ENCODE measurements at regions not wholly inside any gene's neighbourhood (a gene's known extent, or its start where the extent isn't known, plus 50 kb on each side); places are given as distances from the start of the nearest gene placed in this dataset.

DNA sequence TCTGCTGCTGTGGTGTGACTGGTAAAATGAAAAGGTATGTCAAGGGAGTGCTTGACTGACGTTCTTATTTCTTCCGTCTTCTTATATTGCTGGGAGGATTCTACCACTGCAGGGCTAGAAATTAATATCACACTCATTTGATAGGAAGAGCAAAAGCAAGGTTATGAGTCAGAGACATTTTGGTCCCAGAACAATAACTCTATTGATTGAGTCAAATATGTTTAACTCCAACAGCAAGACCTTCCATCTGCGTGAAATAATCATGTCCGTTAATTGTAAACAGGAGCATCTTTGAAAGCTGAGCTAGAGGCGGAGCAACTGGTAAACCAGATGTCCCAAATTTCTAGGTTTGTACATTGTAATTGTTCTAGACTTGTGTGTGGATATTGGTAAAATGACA lies 1293.6 kb downstream of the AACS start:
- TF ChIP-seq, protein P1, sequence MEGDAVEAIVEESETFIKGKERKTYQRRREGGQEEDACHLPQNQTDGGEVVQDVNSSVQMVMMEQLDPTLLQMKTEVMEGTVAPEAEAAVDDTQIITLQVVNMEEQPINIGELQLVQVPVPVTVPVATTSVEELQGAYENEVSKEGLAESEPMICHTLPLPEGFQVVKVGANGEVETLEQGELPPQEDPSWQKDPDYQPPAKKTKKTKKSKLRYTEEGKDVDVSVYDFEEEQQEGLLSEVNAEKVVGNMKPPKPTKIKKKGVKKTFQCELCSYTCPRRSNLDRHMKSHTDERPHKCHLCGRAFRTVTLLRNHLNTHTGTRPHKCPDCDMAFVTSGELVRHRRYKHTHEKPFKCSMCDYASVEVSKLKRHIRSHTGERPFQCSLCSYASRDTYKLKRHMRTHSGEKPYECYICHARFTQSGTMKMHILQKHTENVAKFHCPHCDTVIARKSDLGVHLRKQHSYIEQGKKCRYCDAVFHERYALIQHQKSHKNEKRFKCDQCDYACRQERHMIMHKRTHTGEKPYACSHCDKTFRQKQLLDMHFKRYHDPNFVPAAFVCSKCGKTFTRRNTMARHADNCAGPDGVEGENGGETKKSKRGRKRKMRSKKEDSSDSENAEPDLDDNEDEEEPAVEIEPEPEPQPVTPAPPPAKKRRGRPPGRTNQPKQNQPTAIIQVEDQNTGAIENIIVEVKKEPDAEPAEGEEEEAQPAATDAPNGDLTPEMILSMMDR (IDR thresholded peaks at IDR 0.05): no peak
- TF ChIP-seq POLR2A (IDR thresholded peaks at IDR 0.05): no peak
- intact Hi-C loops (cut with DNase I): no loop called here
- Histone ChIP-seq H3K9me3 (no peaks in the 10 kb centered on the region), H3K36me3 (no peaks in the 10 kb centered on the region), H3K27me3 (no peaks in the 10 kb centered on the region), H3K27ac (no peak overlapping the region), H3K4me1 (no peaks in the 10 kb centered on the region), H3K4me3 (no peak overlapping the region)
- ATAC-seq (no peak), DNase-seq (no peak)
- 70% methylated on average over 5 of the region's 5 CpGs for WGBS (ENCODE audit: insufficient coverage, low coverage, low lambda C conversion rate, missing lambda C conversion rate)

DNA sequence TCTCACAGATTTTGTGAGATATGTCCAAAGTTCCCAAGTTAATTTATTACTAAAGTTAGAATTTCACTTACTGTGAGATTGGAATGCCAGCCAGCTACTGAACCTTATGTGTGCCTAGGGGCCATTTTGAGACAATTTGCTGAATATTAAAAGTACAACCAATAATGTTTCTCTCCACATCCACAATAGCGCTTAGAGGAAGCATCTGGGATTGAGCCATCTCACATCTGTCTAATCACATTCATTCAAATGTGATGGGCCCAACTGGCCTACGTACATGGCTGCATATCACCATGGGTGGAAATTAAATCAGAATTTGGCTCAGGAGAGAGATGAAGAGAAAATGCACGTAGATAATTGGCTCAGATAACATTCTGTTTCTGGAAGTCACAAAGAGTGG lies 1294.0 kb downstream of the AACS start:
- 62% methylated on average over 3 of the region's 3 CpGs for WGBS (ENCODE audit: insufficient coverage, low coverage, low lambda C conversion rate, missing lambda C conversion rate)
- TF ChIP-seq, protein P1 (IDR thresholded peaks at IDR 0.05): no peak
- TF ChIP-seq POLR2A (IDR thresholded peaks at IDR 0.05): no peak
- H3K27ac ChIP-seq: no peak overlapping the region
- no peaks in the 10 kb centered on the region for H3K4me1 ChIP-seq
- H3K9me3 ChIP-seq: no peaks in the 10 kb centered on the region
- no peak overlapping the region for H3K4me3 ChIP-seq
- no peaks in the 10 kb centered on the region for H3K36me3 ChIP-seq
- DNase-seq (no peak), ATAC-seq (no peak)
- H3K27me3 ChIP-seq: no peaks in the 10 kb centered on the region
- intact Hi-C loops (cut with DNase I): no loop called here

DNA sequence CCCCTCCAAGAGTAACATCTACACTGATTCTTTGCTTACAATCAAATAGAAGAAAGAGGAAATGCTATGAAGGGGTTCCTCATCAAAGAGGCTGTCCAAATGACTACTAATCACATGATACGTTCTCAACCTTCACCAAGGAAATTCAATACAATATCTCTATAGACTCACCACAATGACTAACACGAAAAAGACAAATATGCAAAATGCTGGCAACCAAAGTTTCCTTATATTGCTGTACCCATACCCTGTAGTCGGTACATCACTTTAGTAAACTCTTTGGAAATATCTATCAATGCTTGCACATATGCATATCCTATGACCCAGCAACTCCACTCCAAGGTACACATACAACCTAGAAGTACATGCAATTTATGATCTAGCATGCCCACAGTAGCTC lies 1296.6 kb downstream of the AACS start:
- H3K27ac ChIP-seq: no peak overlapping the region
- no peaks in the 10 kb centered on the region for H3K27me3 ChIP-seq
- DNase-seq: no peak
- WGBS (ENCODE audit: insufficient coverage, low coverage, low lambda C conversion rate, missing lambda C conversion rate): 62% methylated on average over 3 of the region's 3 CpGs
- no peak overlapping the region for H3K4me3 ChIP-seq
- no peak for TF ChIP-seq POLR2A (IDR thresholded peaks at IDR 0.05)
- TF ChIP-seq, protein P1 (IDR thresholded peaks at IDR 0.05): no peak
- H3K36me3 ChIP-seq: no peaks in the 10 kb centered on the region
- ATAC-seq: no peak
- intact Hi-C loops (cut with DNase I): no loop called here
- no peaks in the 10 kb centered on the region for H3K4me1 ChIP-seq
- no peaks in the 10 kb centered on the region for H3K9me3 ChIP-seq

DNA sequence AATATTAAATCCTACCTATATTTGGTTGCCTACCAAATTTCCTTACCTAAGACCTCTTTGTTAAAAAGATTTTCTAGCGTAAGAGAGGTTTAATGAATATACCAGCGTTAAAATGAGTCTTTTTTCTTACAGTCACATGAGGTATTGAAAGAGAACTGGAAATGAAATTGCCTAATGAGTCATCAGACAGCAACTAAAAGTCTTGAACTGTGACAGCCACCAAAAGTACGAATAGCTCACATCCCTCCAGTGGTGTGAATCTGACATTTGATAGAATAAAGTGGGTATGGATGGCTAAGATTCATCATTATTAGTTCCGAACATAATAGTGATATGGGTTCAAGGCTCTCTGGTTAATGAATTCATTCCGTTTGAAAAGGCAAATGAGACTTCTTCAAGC lies 1297.3 kb downstream of the AACS start:
- intact Hi-C loops (cut with DNase I): no loop called here
- WGBS (ENCODE audit: insufficient coverage, low coverage, low lambda C conversion rate, missing lambda C conversion rate): 47% methylated on average over 5 of the region's 5 CpGs
- TF ChIP-seq POLR2A (IDR thresholded peaks at IDR 0.05): no peak
- TF ChIP-seq, protein P1 (IDR thresholded peaks at IDR 0.05): no peak
- DNase-seq (no peak), ATAC-seq (no peak)
- H3K27ac ChIP-seq: no peak overlapping the region
- H3K4me3 ChIP-seq: no peak overlapping the region
- no peaks in the 10 kb centered on the region for H3K9me3 ChIP-seq
- H3K4me1 ChIP-seq: no peaks in the 10 kb centered on the region
- no peaks in the 10 kb centered on the region for H3K36me3 ChIP-seq
- no peaks in the 10 kb centered on the region for H3K27me3 ChIP-seq

DNA sequence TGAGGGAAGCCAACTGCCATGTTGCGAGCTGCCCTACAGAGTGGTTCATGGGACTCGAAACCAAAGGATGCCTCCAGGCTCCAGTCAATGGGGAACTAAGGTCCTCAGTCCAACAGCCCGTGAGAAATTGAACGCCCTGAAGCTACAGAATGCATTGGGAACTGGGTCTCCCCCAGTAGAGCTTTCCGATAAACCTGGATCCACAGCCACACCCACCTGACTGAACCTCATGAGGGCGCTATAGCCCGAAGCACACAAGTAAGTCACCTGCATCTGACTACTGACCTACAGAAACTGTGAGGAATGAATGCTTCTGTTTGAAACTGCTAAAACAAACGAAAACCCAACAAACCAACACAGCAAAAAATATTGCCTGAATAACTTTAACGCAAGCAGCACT lies 1297.7 kb downstream of the AACS start:
- Histone ChIP-seq H3K9me3 (no peaks in the 10 kb centered on the region), H3K27ac (no peak overlapping the region), H3K27me3 (no peaks in the 10 kb centered on the region), H3K36me3 (no peaks in the 10 kb centered on the region), H3K4me3 (no peak overlapping the region), H3K4me1 (no peaks in the 10 kb centered on the region)
- WGBS (ENCODE audit: insufficient coverage, low coverage, low lambda C conversion rate, missing lambda C conversion rate): 26% methylated on average over 4 of the region's 9 CpGs
- no peak for TF ChIP-seq POLR2A (IDR thresholded peaks at IDR 0.05)
- TF ChIP-seq, protein P1 (IDR thresholded peaks at IDR 0.05): no peak
- intact Hi-C loops (cut with DNase I): no loop called here
- no peak for DNase-seq
- ATAC-seq: no peak
